B cell (primary cell): ENCODE measurements at regions not wholly inside any gene's neighbourhood (a gene's known extent, or its start where the extent isn't known, plus 50 kb on each side); places are given as distances from the start of the nearest gene placed in this dataset.

Source experiments
- ATAC-seq: fragments of 200-7000 bp; cut with Tn5 transposase; one replicate; pipeline ENCODE4 v1.10.0; 2021; ENCODE audit warnings: low read depth, mild to moderate bottlenecking, moderate number of reproducible peaks, moderate library complexity
- CTCF ChIA-PET: fragments of 350-600 bp; sonication (Branson Sonifier 250); formaldehyde crosslinking; loops from one replicate; lab custom pipeline; 2021; ENCODE audit warnings: antibody characterized with exemption, inconsistent platforms; lab: Charles Lee
- POLR2A ChIA-PET: fragments of 350-600 bp; sonication (Branson Sonifier 250); formaldehyde crosslinking; loops from one replicate; lab custom pipeline; 2021; ENCODE audit warnings: antibody characterized with exemption; lab: Charles Lee
- DNase-seq: peaks from one replicate; pipeline ENCODE4 v3.0.0; 2013
- H2AFZ ChIP-seq: 2 replicates; pipeline ENCODE4 v1.6.1; 2012; ENCODE audit warnings: mild to moderate bottlenecking, low read depth, low read length; ENCODE audit not compliant: insufficient read depth, poor library complexity, severe bottlenecking
- H3K27ac ChIP-seq, 2 donors: 1 replicate in 1 of 2; 2 replicates in 1 of 2; pipeline ENCODE4 v1.5.1; 2012 to 2013; ENCODE audit warnings: low read length in 2 of 2, mild to moderate bottlenecking in 2 of 2, moderate library complexity in 1 of 2
- H3K27me3 ChIP-seq, 4 experiments: fragments of 200-600 bp in 1 of 4; sonication (generic) in 1 of 4; replicated peaks in 1 of 4; 1 replicate in 2 of 4; 2 replicates in 2 of 4; pipeline versions ENCODE4 v1.6.1 to v1.7.0; 2013 to 2016; ENCODE audit warnings: low read length in 3 of 4, mild to moderate bottlenecking in 2 of 4, mixed read lengths in 1 of 4, moderate library complexity in 1 of 4; ENCODE audit not compliant: insufficient read depth in 4 of 4, control insufficient read depth in 3 of 4; ENCODE audit errors: control extremely low read depth in 1 of 4
- H3K36me3 ChIP-seq, 2 experiments: replicated peaks in 1 of 2; 1 replicate in 1 of 2; 2 replicates in 1 of 2; pipeline versions ENCODE4 v1.6.1 to v1.7.1; 2013; ENCODE audit warnings: low read length in 1 of 2; ENCODE audit not compliant: insufficient read depth in 2 of 2, control insufficient read depth in 1 of 2; ENCODE audit errors: control extremely low read depth in 1 of 2, extremely low read depth in 1 of 2
- H3K4me1 ChIP-seq, 2 donors: fragments of 200-600 bp in 1 of 2; sonication (generic) in 1 of 2; 1 replicate in 1 of 2; 2 replicates in 1 of 2; pipeline versions ENCODE4 v1.5.1 to v1.6.1; 2013 to 2017; ENCODE audit warnings: low read length in 2 of 2; ENCODE audit not compliant: control insufficient read depth in 2 of 2, insufficient read depth in 2 of 2
- H3K4me2 ChIP-seq: replicated peaks from 2 replicates; pipeline ENCODE3; 2012; ENCODE audit warnings: mild to moderate bottlenecking, low read depth, low read length; ENCODE audit not compliant: poor library complexity, severe bottlenecking
- H3K4me3 ChIP-seq, 5 experiments: fragments of 200-600 bp in 1 of 5; sonication (generic) in 1 of 5; 1 replicate in 3 of 5; 2 replicates in 2 of 5; pipeline versions ENCODE4 v1.5.1 to v1.7.0; 2011 to 2016; ENCODE audit warnings: low read length in 4 of 5, mild to moderate bottlenecking in 4 of 5, low read depth in 2 of 5, control low read depth in 1 of 5, moderate library complexity in 1 of 5; ENCODE audit not compliant: insufficient read depth in 1 of 5; ENCODE audit errors: control extremely low read depth in 1 of 5, extremely low read depth in 1 of 5
- H3K79me2 ChIP-seq: fragments of 200-600 bp; sonication (generic); one replicate; pipeline ENCODE4 v1.6.0; 2016; ENCODE audit warnings: low read length; ENCODE audit not compliant: control insufficient read depth, insufficient read depth
- H3K9ac ChIP-seq: fragments of 200-600 bp; sonication (generic); 2 replicates; pipeline ENCODE4 v1.6.1; 2017; ENCODE audit warnings: mild to moderate bottlenecking, low read length, moderate library complexity
- H3K9me3 ChIP-seq, 3 donors: one replicate each; pipeline versions ENCODE4 v1.6.1 to v1.7.1; 2013; ENCODE audit warnings: low read length in 2 of 3; ENCODE audit not compliant: control insufficient read depth in 2 of 3, insufficient read depth in 1 of 3; ENCODE audit errors: control extremely low read depth in 1 of 3
- H4K20me1 ChIP-seq: 2 replicates; pipeline ENCODE4 v1.6.0; 2012; ENCODE audit warnings: mild to moderate bottlenecking, low read length; ENCODE audit not compliant: insufficient read depth, control insufficient read depth, poor library complexity, severe bottlenecking
- H3K27ac Mint-ChIP-seq: one replicate; pipeline ENCODE4 v1.8.0; 2021; ENCODE audit warnings: mixed read lengths
- H3K27me3 Mint-ChIP-seq: one replicate; pipeline ENCODE4 v1.8.0; 2021; ENCODE audit warnings: mixed read lengths
- H3K4me1 Mint-ChIP-seq: one replicate; pipeline ENCODE4 v1.8.0; 2021; ENCODE audit warnings: mixed read lengths
- H3K4me3 Mint-ChIP-seq: one replicate; pipeline ENCODE4 v1.8.0; 2021; ENCODE audit warnings: mixed read lengths
- H3K9me3 Mint-ChIP-seq: one replicate; pipeline ENCODE4 v1.8.0; 2022; ENCODE audit warnings: mixed read lengths; ENCODE audit not compliant: insufficient read depth
- CTCF ChIP-seq: fragments of 200-600 bp; IDR thresholded peaks from one replicate; pipeline ENCODE4 v1.8.0; 2022; ENCODE audit warnings: antibody characterized with exemption, mild to moderate bottlenecking
- EZH2 ChIP-seq: IDR thresholded peaks from 2 replicates; pipeline ENCODE4 v1.6.1; 2012; ENCODE audit warnings: borderline replicate concordance, low read depth, mild to moderate bottlenecking, moderate library complexity, low read length; ENCODE audit not compliant: insufficient read depth, poor library complexity, severe bottlenecking
- WGBS: methylation state at CpG from one replicate; pipeline ENCODE4 v1.1.5; 2013; ENCODE audit warnings: missing lambda C conversion rate; ENCODE audit not compliant: insufficient coverage; 5-methylcytosine and 5-hydroxymethylcytosine counted together
- intact Hi-C: fragments of 100-400 bp; cut with micrococcal nuclease; formaldehyde crosslinking; loops from one replicate; pipeline ENCODE4 v1.10.0; 2022

GRCh38 chr12:105852496-105852895, 286.3 kb downstream of the NUAK1 start:
- intact Hi-C loops = no loop called here
- Mint-ChIP-seq H3K4me1 (no peaks in the 10 kb centered on the region), H3K27me3 (no peaks in the 10 kb centered on the region), H3K9me3 (peaks cover 3% of the 10 kb centered on the region), H3K4me3 (no peak overlapping the region), H3K27ac (no peak overlapping the region)
- WGBS = 94% methylated on average over 2 of the region's 7 CpGs
- Histone ChIP-seq H3K27me3 (no peaks in the 10 kb centered on the region), H3K4me3 (no peak overlapping the region), H2AFZ (no peak overlapping the region), H3K4me2 (no peak overlapping the region), H4K20me1 (no peaks in the 10 kb centered on the region), H3K9me3 (peaks cover 0 to 5% (median 0%) of the 10 kb centered on the region in 3 donors), H3K9ac (no peak overlapping the region), H3K79me2 (no peaks in the 10 kb centered on the region), H3K4me1 (no peaks in the 10 kb centered on the region), H3K36me3 (no peaks in the 10 kb centered on the region), H3K27ac (no peak overlapping the region)
- ChIA-PET POLR2A (no interaction called here), CTCF (no interaction called here)
- no peak for TF ChIP-seq CTCF
- DNase-seq (no peak), ATAC-seq (no peak)

- Histone ChIP-seq H3K9me3 (peaks cover 0 to 5% (median 0%) of the 10 kb centered on the region in 3 donors), H4K20me1 (no peaks in the 10 kb centered on the region), H3K9ac (no peak overlapping the region), H2AFZ (no peak overlapping the region), H3K27me3 (no peaks in the 10 kb centered on the region), H3K4me3 (no peak overlapping the region), H3K27ac (no peak overlapping the region), H3K36me3 (no peaks in the 10 kb centered on the region), H3K4me2 (no peak overlapping the region), H3K4me1 (no peaks in the 10 kb centered on the region), H3K79me2 (no peaks in the 10 kb centered on the region)
- Mint-ChIP-seq H3K4me3 (no peak overlapping the region), H3K9me3 (peaks cover 3% of the 10 kb centered on the region), H3K27me3 (no peaks in the 10 kb centered on the region), H3K4me1 (no peaks in the 10 kb centered on the region), H3K27ac (no peak overlapping the region)
- ChIA-PET CTCF (no interaction called here), POLR2A (no interaction called here)
- WGBS = no CpG with 5 or more reads among the region's 2 CpGs
- DNase-seq (no peak), ATAC-seq (no peak)
- intact Hi-C loops = no loop called here
- TF ChIP-seq CTCF (no peak), EZH2 (no peak)
Measured at GRCh38 chr12:105852951-105853350, 285.8 kb downstream of the NUAK1 start.
